ENCODE measurements at regions not wholly inside any gene's neighbourhood (a gene's known extent, or its start where the extent isn't known, plus 50 kb on each side); places are given as distances from the start of the nearest gene placed in this dataset.

- no peaks in the 10 kb centered on the region for H3K27me3 ChIP-seq (ENCODE audit: insufficient read depth, low read depth)
- TF ChIP-seq CTCF (conservative IDR thresholded peaks at IDR 0.05; ENCODE audit: low read depth, low read length): no peak
- H3K79me2 ChIP-seq (ENCODE audit: insufficient read depth, low read depth): no peaks in the 10 kb centered on the region
- no peak overlapping the region for H3K9ac ChIP-seq
- no peak overlapping the region for H2AFZ ChIP-seq (ENCODE audit: low read depth)
- H3K36me3 ChIP-seq (ENCODE audit: insufficient read depth): no peaks in the 10 kb centered on the region
- H3K27ac ChIP-seq: no peak overlapping the region
- H3K4me2 ChIP-seq: no peak overlapping the region
- H3K4me1 ChIP-seq (ENCODE audit: low read depth, poor library complexity, severe bottlenecking): no peaks in the 10 kb centered on the region
- no peaks in the 10 kb centered on the region for H4K20me1 ChIP-seq (ENCODE audit: insufficient read depth)
- H3K4me3 ChIP-seq (IDR thresholded peaks at IDR 0.05; ENCODE audit: insufficient read depth, low read depth, low read length): no peak overlapping the region
Observed at GRCh38 chr12:91973813-91974212, 171.8 kb downstream of the BTG1 start.

GRCh38 chr12:91972896-91973295 is 172.8 kb downstream of the BTG1 start:
- H3K27ac ChIP-seq: no peak overlapping the region

GRCh38 chr12:91968777-91969171 is 176.9 kb downstream of the BTG1 start:
- H3K27me3 ChIP-seq (ENCODE audit: insufficient read depth, low read depth): no peaks in the 10 kb centered on the region
- H4K20me1 ChIP-seq (ENCODE audit: insufficient read depth): no peaks in the 10 kb centered on the region
- H3K36me3 ChIP-seq (ENCODE audit: insufficient read depth): no peaks in the 10 kb centered on the region
- no peak overlapping the region for H2AFZ ChIP-seq (ENCODE audit: low read depth)
- H3K79me2 ChIP-seq (ENCODE audit: insufficient read depth, low read depth): no peaks in the 10 kb centered on the region
- H3K27ac ChIP-seq: no peak overlapping the region
- no peak overlapping the region for H3K9ac ChIP-seq
- H3K4me2 ChIP-seq: no peak overlapping the region
- H3K4me1 ChIP-seq (ENCODE audit: low read depth, poor library complexity, severe bottlenecking): no peaks in the 10 kb centered on the region
- no peak overlapping the region for H3K4me3 ChIP-seq (IDR thresholded peaks at IDR 0.05; ENCODE audit: insufficient read depth, low read depth, low read length)
- no peak for TF ChIP-seq CTCF (conservative IDR thresholded peaks at IDR 0.05; ENCODE audit: low read depth, low read length)

More at GRCh38 chr12:91972896-91973295, 172.8 kb downstream of the BTG1 start:
- no peaks in the 10 kb centered on the region for H4K20me1 ChIP-seq (ENCODE audit: insufficient read depth)
- no peak overlapping the region for H3K4me3 ChIP-seq (IDR thresholded peaks at IDR 0.05; ENCODE audit: insufficient read depth, low read depth, low read length)
- no peak overlapping the region for H3K4me2 ChIP-seq
- H3K79me2 ChIP-seq (ENCODE audit: insufficient read depth, low read depth): no peaks in the 10 kb centered on the region
- TF ChIP-seq CTCF (conservative IDR thresholded peaks at IDR 0.05; ENCODE audit: low read depth, low read length): no peak
- no peaks in the 10 kb centered on the region for H3K36me3 ChIP-seq (ENCODE audit: insufficient read depth)
- H3K27me3 ChIP-seq (ENCODE audit: insufficient read depth, low read depth): no peaks in the 10 kb centered on the region
- no peak overlapping the region for H2AFZ ChIP-seq (ENCODE audit: low read depth)
- H3K9ac ChIP-seq: no peak overlapping the region
- no peaks in the 10 kb centered on the region for H3K4me1 ChIP-seq (ENCODE audit: low read depth, poor library complexity, severe bottlenecking)

GRCh38 chr12:91968076-91968776 is 177.4 kb downstream of the BTG1 start:
- no peak overlapping the region for H3K4me2 ChIP-seq

More at GRCh38 chr12:91968076-91968776, 177.4 kb downstream of the BTG1 start:
- Histone ChIP-seq H3K9ac (no peak overlapping the region), H3K36me3 (ENCODE audit: insufficient read depth) (no peaks in the 10 kb centered on the region), H2AFZ (ENCODE audit: low read depth) (no peak overlapping the region), H3K27me3 (ENCODE audit: insufficient read depth, low read depth) (no peaks in the 10 kb centered on the region), H3K79me2 (ENCODE audit: insufficient read depth, low read depth) (no peaks in the 10 kb centered on the region), H4K20me1 (ENCODE audit: insufficient read depth) (no peaks in the 10 kb centered on the region), H3K4me1 (ENCODE audit: low read depth, poor library complexity, severe bottlenecking) (no peaks in the 10 kb centered on the region), H3K4me3 (IDR thresholded peaks at IDR 0.05; ENCODE audit: insufficient read depth, low read depth, low read length) (no peak overlapping the region), H3K27ac (no peak overlapping the region)
- TF ChIP-seq CTCF (conservative IDR thresholded peaks at IDR 0.05; ENCODE audit: low read depth, low read length): no peak

All from KMS-11 (cell line).